CMK (cell line): ENCODE measurements at regions not wholly inside any gene's neighbourhood (a gene's known extent, or its start where the extent isn't known, plus 50 kb on each side); places are given as distances from the start of the nearest gene placed in this dataset.
"Not testable (repeated sequence)": the region's sequence is repeated elsewhere in the genome, so short reads cannot be mapped to it uniquely, and the experiment has no call there.

Source experiments
- DNase-seq: peaks from one replicate; pipeline ENCODE4 v3.0.0-alpha.2; 2010; ENCODE audit warnings: low read depth

- DNase-seq = peak; percentile 45
These were observed 260.0 kb downstream of the ERMARD start for GRCh38 chr6:170011204-170012036.

GRCh38 chr6:170010665-170011203, 259.3 kb downstream of the ERMARD start:
- no peak for DNase-seq

GRCh38 chr6:170008294-170008785, 256.9 kb downstream of the ERMARD start:
- no peak for DNase-seq

GRCh38 chr6:170007468-170008293, 256.3 kb downstream of the ERMARD start:
- no peak for DNase-seq

GRCh38 chr6:170006900-170007467, 255.6 kb downstream of the ERMARD start:
- DNase-seq = no peak

- DNase-seq = no peak
These were observed 254.9 kb downstream of the ERMARD start for GRCh38 chr6:170006071-170006899.

- DNase-seq = no peak
These were observed 254.2 kb downstream of the ERMARD start for GRCh38 chr6:170005665-170006064.

- no peak for DNase-seq
These were observed 253.3 kb downstream of the ERMARD start for GRCh38 chr6:170004585-170005210.

- DNase-seq = no peak
These were observed 252.2 kb downstream of the ERMARD start for GRCh38 chr6:170003451-170004160.

- no peak for DNase-seq
These were observed 251.6 kb downstream of the ERMARD start for GRCh38 chr6:170003027-170003426.

GRCh38 chr6:170001782-170002181, 250.4 kb downstream of the ERMARD start:
- not testable (repeated sequence) for DNase-seq

GRCh38 chr6:170000071-170000843, 248.8 kb downstream of the ERMARD start:
- DNase-seq = no peak

GRCh38 chr6:169999367-169999766, 247.9 kb downstream of the ERMARD start:
- DNase-seq = no peak

- no peak for DNase-seq
These were observed 247.0 kb downstream of the ERMARD start for GRCh38 chr6:169998457-169998856.

- DNase-seq = no peak
These were observed 246.5 kb downstream of the ERMARD start for GRCh38 chr6:169997930-169998218.

GRCh38 chr6:169997187-169997929, 245.9 kb downstream of the ERMARD start:
- no peak for DNase-seq

- DNase-seq = no peak
These were observed 245.1 kb downstream of the ERMARD start for GRCh38 chr6:169996378-169997051.

GRCh38 chr6:169994739-169995138, 243.3 kb downstream of the ERMARD start:
- DNase-seq = no peak
